ENCODE measurements at regions not wholly inside any gene's neighbourhood (a gene's known extent, or its start where the extent isn't known, plus 50 kb on each side); places are given as distances from the start of the nearest gene placed in this dataset.

DNA sequence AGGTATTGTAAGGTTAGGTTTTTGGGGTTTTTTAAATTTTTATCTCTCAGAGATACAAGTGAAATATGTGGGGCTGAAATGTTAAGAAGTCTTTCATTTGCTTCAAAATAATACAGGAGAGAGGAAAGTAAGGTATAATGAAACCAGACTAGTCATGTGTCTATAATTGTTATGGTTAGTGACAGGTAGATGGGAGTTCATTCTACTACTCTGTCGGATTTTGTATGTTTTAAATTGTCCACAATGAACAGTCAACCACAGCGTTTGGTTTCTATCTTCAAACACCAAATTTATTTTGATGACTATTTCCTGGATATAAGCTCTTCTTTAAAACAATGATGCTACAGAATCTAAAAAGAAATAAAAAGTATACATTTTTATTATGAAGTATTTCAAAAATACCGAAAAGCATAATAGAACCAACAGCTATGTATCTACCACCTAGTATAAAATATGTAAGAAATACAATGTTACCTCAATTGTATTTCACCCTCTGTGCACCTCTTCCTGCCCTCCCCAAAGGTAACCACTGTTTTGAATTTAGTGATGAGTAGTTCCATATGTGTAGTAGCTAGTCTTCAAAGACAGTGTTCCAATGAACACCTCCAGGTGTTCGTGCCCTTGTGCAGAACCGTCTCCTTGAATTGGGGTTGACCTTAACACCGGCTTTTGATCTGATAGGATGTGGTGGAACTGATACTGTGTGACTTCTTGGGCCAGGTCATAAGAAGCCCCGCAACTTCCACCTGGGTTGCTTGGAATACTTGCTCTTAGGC lies 74.8 kb upstream of the CDK1 start:
- no peak for DNase-seq (ENCODE audit: low read depth)
- no peak overlapping the region for H3K4me3 ChIP-seq (ENCODE audit: low read length)
- TF ChIP-seq CTCF (conservative IDR thresholded peaks at IDR 0.05; ENCODE audit: low read length), result no peak

- no peak for DNase-seq (ENCODE audit: low read depth)
- no peak overlapping the region for H3K4me3 ChIP-seq (ENCODE audit: low read length)
- no peak for TF ChIP-seq CTCF (conservative IDR thresholded peaks at IDR 0.05; ENCODE audit: low read length)
These were observed 90.6 kb upstream of the CDK1 start for GRCh38 chr10:60687679-60688078.

DNA sequence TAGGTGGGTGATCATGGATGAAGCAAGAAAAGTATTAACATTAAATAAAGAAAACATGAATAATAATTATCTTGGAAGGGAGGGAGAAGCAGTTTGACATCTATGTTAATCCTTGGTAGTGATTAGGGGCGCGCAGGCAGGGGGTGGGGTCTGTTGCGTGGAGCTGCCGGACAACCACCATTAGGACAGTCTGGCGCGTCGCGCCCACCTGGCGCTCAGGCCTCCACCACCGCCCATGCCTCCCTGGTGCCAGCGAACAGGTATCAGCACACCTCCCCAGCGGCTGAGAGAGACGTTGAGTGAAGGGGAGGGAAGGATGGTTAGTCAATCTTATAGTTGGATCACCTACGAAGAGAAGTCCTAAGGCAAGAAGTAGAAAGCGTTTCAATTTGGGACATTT lies 94.2 kb upstream of the CDK1 start:
- TF ChIP-seq CTCF (conservative IDR thresholded peaks at IDR 0.05; ENCODE audit: low read length), result no peak
- no peak overlapping the region for H3K4me3 ChIP-seq (ENCODE audit: low read length)
- DNase-seq (ENCODE audit: low read depth), result no peak

DNA sequence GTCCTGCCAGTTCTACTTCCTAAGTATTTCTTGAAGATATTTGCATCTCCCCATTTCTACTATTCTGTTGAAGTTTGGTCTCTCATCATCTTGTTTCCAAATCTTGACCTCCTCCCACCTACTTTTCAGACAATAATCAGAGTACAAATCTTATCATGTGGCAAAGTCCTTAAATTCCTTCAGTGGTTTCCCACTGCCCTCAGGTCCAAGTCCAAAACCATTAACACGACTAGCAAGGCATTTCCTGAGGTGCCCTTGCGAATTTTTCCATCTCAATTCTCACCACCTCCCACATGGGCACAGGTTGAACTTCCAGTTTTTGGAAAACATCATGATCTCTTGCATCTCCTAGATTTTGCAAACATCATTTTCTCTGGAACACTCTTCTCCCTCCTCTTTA lies 97.2 kb upstream of the CDK1 start:
- no peak for DNase-seq (ENCODE audit: low read depth)
- no peak for TF ChIP-seq CTCF (conservative IDR thresholded peaks at IDR 0.05; ENCODE audit: low read length)
- H3K4me3 ChIP-seq (ENCODE audit: low read length), result no peak overlapping the region

- no peak for TF ChIP-seq CTCF (conservative IDR thresholded peaks at IDR 0.05; ENCODE audit: low read length)
- DNase-seq (ENCODE audit: low read depth), result no peak
- H3K4me3 ChIP-seq (ENCODE audit: low read length), result no peak overlapping the region
These were observed 98.8 kb upstream of the CDK1 start for GRCh38 chr10:60679388-60679990.

GRCh38 chr10:60678978-60679377 lies 99.3 kb upstream of the CDK1 start:
- DNase-seq (ENCODE audit: low read depth), result no peak
- no peak overlapping the region for H3K4me3 ChIP-seq (ENCODE audit: low read length)
- no peak for TF ChIP-seq CTCF (conservative IDR thresholded peaks at IDR 0.05; ENCODE audit: low read length)

DNA sequence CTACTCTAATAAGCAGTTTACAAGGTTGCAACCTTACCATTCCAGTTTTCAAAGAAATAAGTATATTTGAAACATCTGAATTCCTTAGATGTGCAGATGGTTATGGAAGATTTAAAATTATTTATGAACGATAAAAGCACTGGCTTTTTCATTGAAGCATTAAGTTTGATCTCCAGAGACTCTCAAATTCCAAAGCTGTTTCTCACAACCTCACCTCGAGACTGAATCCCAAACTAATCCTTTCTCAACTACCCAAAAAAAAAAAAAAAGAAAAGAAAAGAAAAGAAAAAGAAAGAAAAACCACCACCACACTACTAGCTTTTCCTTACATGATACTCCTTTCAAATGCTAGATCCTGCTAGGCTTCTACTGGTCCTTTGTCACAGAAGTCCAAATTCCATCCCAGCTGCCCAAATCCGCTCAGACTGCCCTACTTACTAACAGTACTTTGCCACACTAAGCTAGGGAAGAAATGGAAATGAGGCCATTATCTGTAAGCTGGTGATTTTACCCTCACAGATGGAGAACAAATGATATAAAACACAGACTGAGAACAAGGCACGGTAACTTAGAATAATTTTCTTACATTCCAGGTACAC lies 100.6 kb upstream of the CDK1 start:
- TF ChIP-seq CTCF (conservative IDR thresholded peaks at IDR 0.05; ENCODE audit: low read length), result no peak
- DNase-seq (ENCODE audit: low read depth), result no peak

More for the DNA sequence above, 100.6 kb upstream of the CDK1 start:
- no peak overlapping the region for H3K4me3 ChIP-seq (ENCODE audit: low read length)

Data from AG10803 (cell line).